ENCODE measurements at regions not wholly inside any gene's neighbourhood (a gene's known extent, or its start where the extent isn't known, plus 50 kb on each side); places are given as distances from the start of the nearest gene placed in this dataset.

DNA sequence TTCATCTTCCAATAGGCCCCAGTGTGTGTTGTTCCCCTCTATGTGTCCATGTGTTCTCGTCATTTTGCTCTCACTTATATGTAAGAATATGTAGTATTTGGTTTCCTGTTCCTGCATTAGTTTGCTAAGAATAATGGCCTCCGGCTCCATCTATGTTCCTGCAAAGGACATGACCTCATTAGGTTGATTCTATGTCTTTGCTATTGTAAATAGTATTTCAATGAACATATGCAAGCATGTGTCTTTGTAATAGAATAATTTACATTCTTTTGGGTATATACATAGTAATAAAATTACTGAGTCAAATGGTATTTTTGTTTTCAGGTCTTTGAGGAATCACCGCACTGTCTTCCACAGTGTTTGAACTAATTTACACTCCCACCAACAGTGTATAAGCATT is 202.9 kb upstream of the KIRREL3 start:
- TF ChIP-seq, protein P1, sequence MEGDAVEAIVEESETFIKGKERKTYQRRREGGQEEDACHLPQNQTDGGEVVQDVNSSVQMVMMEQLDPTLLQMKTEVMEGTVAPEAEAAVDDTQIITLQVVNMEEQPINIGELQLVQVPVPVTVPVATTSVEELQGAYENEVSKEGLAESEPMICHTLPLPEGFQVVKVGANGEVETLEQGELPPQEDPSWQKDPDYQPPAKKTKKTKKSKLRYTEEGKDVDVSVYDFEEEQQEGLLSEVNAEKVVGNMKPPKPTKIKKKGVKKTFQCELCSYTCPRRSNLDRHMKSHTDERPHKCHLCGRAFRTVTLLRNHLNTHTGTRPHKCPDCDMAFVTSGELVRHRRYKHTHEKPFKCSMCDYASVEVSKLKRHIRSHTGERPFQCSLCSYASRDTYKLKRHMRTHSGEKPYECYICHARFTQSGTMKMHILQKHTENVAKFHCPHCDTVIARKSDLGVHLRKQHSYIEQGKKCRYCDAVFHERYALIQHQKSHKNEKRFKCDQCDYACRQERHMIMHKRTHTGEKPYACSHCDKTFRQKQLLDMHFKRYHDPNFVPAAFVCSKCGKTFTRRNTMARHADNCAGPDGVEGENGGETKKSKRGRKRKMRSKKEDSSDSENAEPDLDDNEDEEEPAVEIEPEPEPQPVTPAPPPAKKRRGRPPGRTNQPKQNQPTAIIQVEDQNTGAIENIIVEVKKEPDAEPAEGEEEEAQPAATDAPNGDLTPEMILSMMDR (IDR thresholded peaks at IDR 0.05), result no peak
- no peak for TF ChIP-seq EZH2 (IDR thresholded peaks at IDR 0.05; ENCODE audit: borderline replicate concordance, insufficient read depth, low read depth, low read length, poor library complexity, severe bottlenecking)

Measured in B cell (primary cell).